Right lobe of liver (tissue), 6 donors: ENCODE measurements at regions not wholly inside any gene's neighbourhood (a gene's known extent, or its start where the extent isn't known, plus 50 kb on each side); places are given as distances from the start of the nearest gene placed in this dataset.

Source experiments
- ATAC-seq, 4 donors: fragments of 200-7000 bp; cut with Tn5 transposase; one replicate each; pipeline ENCODE4 v1.9.1; 2020; ENCODE audit warnings: mild to moderate bottlenecking in 4 of 4, moderate library complexity in 4 of 4
- DNase-seq, 3 donors: peaks; one replicate each; pipeline ENCODE4 v3.0.0-alpha.2; 2020
- H3K27ac ChIP-seq, 3 donors: fragments of 200-600 bp; one replicate each; pipeline ENCODE4 v1.8.0; 2022
- H3K27me3 ChIP-seq, 2 donors: fragments of 200-600 bp; one replicate each; pipeline ENCODE4 v1.8.0; 2022
- H3K36me3 ChIP-seq, 4 donors: fragments of 200-600 bp; sonication (generic) in 1 of 4; one replicate each; pipeline versions ENCODE4 v1.5.1 to v1.8.0; 2017 to 2022; ENCODE audit warnings: control low read depth in 1 of 4
- H3K4me1 ChIP-seq, 4 donors: fragments of 200-600 bp; sonication (generic) in 1 of 4; one replicate each; pipeline versions ENCODE4 v1.5.1 to v1.8.0; 2017 to 2022; ENCODE audit warnings: control low read depth in 1 of 4
- H3K4me3 ChIP-seq, 3 donors: fragments of 200-600 bp; one replicate each; pipeline ENCODE4 v1.8.0; 2022
- H3K9me3 ChIP-seq, 4 donors: fragments of 200-600 bp; sonication (generic) in 1 of 4; one replicate each; pipeline versions ENCODE4 v1.5.1 to v1.8.0; 2017 to 2022; ENCODE audit warnings: control low read depth in 1 of 4
- POLR2A ChIP-seq: fragments of 450-650 bp; IDR thresholded peaks from one replicate; pipeline ENCODE4 v1.6.1; 2017; ENCODE audit warnings: antibody characterized with exemption, mild to moderate bottlenecking
- WGBS: methylation state at CpG from one replicate; pipeline ENCODE4 v1.1.6; 2018; ENCODE audit warnings: low coverage, low lambda C conversion rate; ENCODE audit not compliant: insufficient coverage; ENCODE audit errors: missing lambda C conversion rate; 5-methylcytosine and 5-hydroxymethylcytosine counted together
- intact Hi-C, 2 donors: fragments of 100-400 bp; cut with DNase I; formaldehyde crosslinking; loops; one replicate each; pipeline versions ENCODE4 v1.11.2 to v1.14.1; 2022
- TF ChIP-seq, protein P1 (sequence below), 4 donors: fragments of 200-600 bp in 3 of 4; fragments of 450-650 bp in 1 of 4; IDR thresholded peaks; one replicate each; pipeline versions ENCODE4 v1.5.1 to v1.8.0; 2016 to 2022; ENCODE audit warnings: antibody characterized with exemption in 4 of 4, mild to moderate bottlenecking in 2 of 4
- donor health status: DM: no; HTN: yes; CAD: no.
- donor health status: DM: no; HTN: no; CAD: no.
- donor health status: DM: no; HTN: no; CAD: no.
- donor health status: DM: no; HTN: yes; CAD: no.
- donor health status: DM: no; HTN: yes; CAD: no.

DNA sequence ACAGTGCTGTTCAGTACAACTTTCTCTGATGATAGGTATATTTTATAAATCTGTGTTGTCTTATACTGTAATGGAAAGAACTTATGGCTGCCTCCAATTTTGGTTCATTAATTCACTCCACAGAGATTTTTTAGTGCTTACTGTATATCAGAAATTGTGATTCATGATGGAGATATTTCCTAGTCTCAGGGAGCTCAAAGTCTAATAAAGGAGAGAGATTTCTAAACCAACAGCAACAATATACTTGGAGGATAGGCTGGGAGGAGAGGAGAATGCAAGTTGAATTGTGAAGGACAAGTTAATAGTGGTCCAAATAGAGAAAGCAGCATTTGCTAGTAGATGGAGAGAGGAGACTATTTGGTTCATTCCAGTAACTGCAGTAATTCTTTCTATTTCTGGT is 63.5 kb downstream of the TANC2 start:
- ATAC-seq = no peak
- DNase-seq = no peak
- Histone ChIP-seq H3K27ac (no peak overlapping the region), H3K9me3 (no peaks in the 10 kb centered on the region), H3K27me3 (no peaks in the 10 kb centered on the region), H3K4me1 (no peaks in the 10 kb centered on the region), H3K4me3 (no peak overlapping the region), H3K36me3 (no peaks in the 10 kb centered on the region)
- TF ChIP-seq POLR2A = no peak
- TF ChIP-seq, protein P1, sequence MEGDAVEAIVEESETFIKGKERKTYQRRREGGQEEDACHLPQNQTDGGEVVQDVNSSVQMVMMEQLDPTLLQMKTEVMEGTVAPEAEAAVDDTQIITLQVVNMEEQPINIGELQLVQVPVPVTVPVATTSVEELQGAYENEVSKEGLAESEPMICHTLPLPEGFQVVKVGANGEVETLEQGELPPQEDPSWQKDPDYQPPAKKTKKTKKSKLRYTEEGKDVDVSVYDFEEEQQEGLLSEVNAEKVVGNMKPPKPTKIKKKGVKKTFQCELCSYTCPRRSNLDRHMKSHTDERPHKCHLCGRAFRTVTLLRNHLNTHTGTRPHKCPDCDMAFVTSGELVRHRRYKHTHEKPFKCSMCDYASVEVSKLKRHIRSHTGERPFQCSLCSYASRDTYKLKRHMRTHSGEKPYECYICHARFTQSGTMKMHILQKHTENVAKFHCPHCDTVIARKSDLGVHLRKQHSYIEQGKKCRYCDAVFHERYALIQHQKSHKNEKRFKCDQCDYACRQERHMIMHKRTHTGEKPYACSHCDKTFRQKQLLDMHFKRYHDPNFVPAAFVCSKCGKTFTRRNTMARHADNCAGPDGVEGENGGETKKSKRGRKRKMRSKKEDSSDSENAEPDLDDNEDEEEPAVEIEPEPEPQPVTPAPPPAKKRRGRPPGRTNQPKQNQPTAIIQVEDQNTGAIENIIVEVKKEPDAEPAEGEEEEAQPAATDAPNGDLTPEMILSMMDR (IDR thresholded peaks at IDR 0.05) = no peak
- intact Hi-C loops = no loop called here

DNA sequence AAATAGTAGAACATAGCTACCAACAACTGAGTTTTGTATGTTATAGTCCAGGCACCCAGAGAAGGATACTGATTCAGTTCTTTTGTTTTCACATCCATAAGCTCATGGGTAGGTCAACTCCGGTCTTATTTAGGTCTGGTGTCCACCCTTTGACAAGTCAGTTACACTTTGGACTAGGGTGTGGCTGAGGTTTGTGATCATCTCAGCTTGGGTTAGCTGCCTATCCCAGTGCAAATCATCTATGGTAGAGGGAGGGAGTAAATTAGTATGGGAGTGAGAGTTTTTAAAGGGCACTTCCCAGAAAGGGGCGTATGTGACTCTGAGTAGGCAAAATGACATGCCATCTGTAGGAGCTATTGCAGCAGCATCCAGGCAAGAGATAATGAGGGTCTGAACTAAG is 66.1 kb downstream of the TANC2 start:
- no peak overlapping the region for H3K27ac ChIP-seq
- 73% methylated on average over 2 of the region's 2 CpGs for WGBS
- DNase-seq (no peak), ATAC-seq (no peak)
- no peaks in the 10 kb centered on the region for H3K4me1 ChIP-seq
- no peaks in the 10 kb centered on the region for H3K27me3 ChIP-seq
- intact Hi-C loops = no loop called here
- H3K4me3 ChIP-seq = no peak overlapping the region
- no peaks in the 10 kb centered on the region for H3K36me3 ChIP-seq
- H3K9me3 ChIP-seq = no peaks in the 10 kb centered on the region
- TF ChIP-seq, protein P1 (IDR thresholded peaks at IDR 0.05) = no peak
- TF ChIP-seq POLR2A = no peak

DNA sequence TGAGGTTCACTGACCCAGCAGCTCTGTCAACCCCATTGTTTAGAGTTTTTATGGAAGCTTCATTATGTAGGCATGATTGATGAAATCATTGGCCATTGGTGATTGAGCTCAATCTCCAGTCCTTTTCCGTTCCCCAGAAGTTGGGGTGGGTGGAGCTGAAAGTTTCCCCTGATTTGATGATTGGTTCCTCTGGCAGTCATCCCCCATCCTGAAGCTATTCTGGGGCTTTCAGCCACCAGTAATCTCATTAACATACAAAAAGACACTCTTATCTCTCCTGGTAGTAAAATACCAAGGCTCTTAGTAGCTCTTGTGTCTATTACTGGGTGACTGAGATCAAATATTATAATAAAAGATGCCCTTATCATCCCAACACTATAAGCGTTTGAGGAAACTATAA is 67.1 kb downstream of the TANC2 start:
- ATAC-seq = no peak
- H3K27ac ChIP-seq = no peak overlapping the region
- intact Hi-C loops = no loop called here
- no peaks in the 10 kb centered on the region for H3K27me3 ChIP-seq
- TF ChIP-seq POLR2A = no peak
- TF ChIP-seq, protein P1 (IDR thresholded peaks at IDR 0.05) = no peak
- DNase-seq = no peak
- no peak overlapping the region for H3K4me3 ChIP-seq
- no peaks in the 10 kb centered on the region for H3K9me3 ChIP-seq
- H3K4me1 ChIP-seq = no peaks in the 10 kb centered on the region
- 75% methylated on average over 2 of the region's 2 CpGs for WGBS
- no peaks in the 10 kb centered on the region for H3K36me3 ChIP-seq

DNA sequence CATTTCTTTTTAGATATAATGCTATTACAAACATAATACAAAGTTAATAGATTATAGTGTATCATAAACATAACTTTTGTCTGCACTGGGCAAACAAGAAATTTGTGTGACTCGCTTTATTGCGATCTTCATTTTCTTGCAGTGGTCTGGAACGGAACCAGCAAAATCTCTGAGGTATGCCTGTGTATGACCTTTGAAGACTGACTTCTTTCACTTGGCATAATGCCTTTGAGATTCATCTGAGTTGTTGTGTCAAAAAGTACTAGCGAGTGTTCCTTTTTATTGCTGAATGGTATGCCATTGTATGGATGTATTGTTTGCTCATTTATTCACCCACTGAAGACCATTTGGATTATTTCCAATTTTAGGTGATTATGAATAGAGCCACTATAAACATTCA is 69.2 kb downstream of the TANC2 start:
- TF ChIP-seq, protein P1 (IDR thresholded peaks at IDR 0.05) = no peak
- no peak for TF ChIP-seq POLR2A
- WGBS = 94% methylated on average over 4 of the region's 4 CpGs
- Histone ChIP-seq H3K27me3 (no peaks in the 10 kb centered on the region), H3K27ac (no peak overlapping the region), H3K9me3 (no peaks in the 10 kb centered on the region), H3K4me3 (no peak overlapping the region), H3K36me3 (no peaks in the 10 kb centered on the region), H3K4me1 (no peaks in the 10 kb centered on the region)
- DNase-seq = no peak
- intact Hi-C loops = no loop called here
- ATAC-seq = no peak

DNA sequence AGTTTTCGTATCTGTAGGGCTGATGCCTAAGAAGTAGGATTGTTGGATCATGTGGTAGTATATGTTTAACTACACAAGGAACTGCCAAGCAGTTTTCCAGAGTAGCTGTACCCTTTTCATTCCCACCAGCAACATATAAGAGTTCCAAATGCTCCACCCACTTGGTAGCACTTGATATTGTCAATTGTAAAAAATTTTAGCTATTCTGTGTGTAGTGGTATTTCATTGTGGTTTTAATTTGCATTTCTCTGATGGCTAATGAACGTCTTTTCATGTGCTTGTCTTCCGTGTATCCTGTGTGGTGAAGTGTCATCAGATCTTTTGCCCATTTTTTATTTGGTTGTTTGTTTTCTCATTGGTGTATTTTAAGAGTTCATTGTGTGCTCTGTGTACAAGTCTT is 69.7 kb downstream of the TANC2 start:
- H3K27me3 ChIP-seq = no peaks in the 10 kb centered on the region

More for the DNA sequence above, 69.7 kb downstream of the TANC2 start:
- Histone ChIP-seq H3K4me3 (no peak overlapping the region), H3K27ac (no peak overlapping the region), H3K4me1 (no peaks in the 10 kb centered on the region), H3K9me3 (no peaks in the 10 kb centered on the region), H3K36me3 (no peaks in the 10 kb centered on the region)
- TF ChIP-seq, protein P1 (IDR thresholded peaks at IDR 0.05) = no peak
- no peak for TF ChIP-seq POLR2A
- ATAC-seq (no peak), DNase-seq (no peak)
- intact Hi-C loops = no loop called here
- WGBS = 50% methylated on average over 3 of the region's 3 CpGs
